ENCODE measurements at regions not wholly inside any gene's neighbourhood (a gene's known extent, or its start where the extent isn't known, plus 50 kb on each side); places are given as distances from the start of the nearest gene placed in this dataset.

DNA sequence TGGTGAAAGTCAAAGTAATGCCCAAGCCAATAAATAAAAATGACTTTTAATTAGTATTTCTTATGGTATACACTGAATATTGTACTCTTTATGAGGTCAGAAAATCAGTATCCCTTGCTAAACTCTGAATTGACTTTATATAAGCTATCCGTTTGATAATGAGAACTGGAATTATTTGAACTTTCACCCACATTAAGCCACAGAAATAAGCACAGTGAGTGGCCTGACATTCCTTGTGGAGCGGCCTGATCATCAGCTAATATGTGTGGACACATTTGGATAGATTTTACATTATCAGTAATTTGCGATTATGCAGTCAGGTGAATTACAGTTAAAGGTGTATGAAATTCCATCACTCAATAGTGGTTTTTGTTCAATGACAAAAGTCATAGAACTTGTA is 136.0 kb upstream of the CBLB start:
- TF ChIP-seq, protein P1, sequence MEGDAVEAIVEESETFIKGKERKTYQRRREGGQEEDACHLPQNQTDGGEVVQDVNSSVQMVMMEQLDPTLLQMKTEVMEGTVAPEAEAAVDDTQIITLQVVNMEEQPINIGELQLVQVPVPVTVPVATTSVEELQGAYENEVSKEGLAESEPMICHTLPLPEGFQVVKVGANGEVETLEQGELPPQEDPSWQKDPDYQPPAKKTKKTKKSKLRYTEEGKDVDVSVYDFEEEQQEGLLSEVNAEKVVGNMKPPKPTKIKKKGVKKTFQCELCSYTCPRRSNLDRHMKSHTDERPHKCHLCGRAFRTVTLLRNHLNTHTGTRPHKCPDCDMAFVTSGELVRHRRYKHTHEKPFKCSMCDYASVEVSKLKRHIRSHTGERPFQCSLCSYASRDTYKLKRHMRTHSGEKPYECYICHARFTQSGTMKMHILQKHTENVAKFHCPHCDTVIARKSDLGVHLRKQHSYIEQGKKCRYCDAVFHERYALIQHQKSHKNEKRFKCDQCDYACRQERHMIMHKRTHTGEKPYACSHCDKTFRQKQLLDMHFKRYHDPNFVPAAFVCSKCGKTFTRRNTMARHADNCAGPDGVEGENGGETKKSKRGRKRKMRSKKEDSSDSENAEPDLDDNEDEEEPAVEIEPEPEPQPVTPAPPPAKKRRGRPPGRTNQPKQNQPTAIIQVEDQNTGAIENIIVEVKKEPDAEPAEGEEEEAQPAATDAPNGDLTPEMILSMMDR (IDR thresholded peaks at IDR 0.05; ENCODE audit: low read depth, low read length) = no peak
- H3K4me3 ChIP-seq (ENCODE audit: low read depth, low read length) = no peak overlapping the region

DNA sequence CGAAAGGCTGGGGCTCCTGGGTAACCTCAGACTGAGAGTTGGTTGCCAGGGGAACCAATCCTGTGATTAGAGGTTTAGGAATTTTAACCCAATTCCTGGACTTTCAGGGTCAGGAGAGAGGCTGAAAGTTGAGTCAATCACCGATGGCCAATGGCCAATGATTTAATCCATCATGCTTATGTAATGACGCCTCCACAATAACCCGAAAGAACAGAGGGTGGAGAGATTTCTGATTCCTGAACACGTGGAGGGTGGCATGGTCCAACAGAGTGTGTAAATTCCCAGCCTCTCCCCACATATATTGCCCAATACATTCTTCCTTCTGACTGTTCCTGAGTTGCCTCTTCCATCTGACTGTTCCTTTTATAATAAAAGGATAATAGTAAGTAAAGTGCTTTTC is 137.2 kb upstream of the CBLB start:
- TF ChIP-seq, protein P1 (IDR thresholded peaks at IDR 0.05; ENCODE audit: low read depth, low read length) = no peak
- no peak overlapping the region for H3K4me3 ChIP-seq (ENCODE audit: low read depth, low read length)

DNA sequence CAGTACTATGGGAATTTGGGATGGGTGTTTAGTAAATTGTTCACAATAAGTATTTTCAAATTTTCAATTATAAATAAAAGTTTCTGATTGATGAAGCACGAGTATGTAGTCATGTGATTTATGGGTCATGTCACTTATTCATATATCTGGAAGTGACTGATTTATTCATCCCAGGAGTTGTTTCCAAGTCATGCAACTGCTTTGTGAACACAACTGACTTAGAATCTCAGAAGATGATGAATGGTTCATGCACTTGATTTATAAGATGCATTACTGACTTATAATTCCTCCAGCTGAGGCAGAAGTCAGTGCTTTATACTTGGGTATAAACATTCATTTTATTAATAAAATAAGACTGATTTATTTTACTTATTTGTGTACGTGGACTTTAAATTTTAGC is 137.8 kb upstream of the CBLB start:
- no peak overlapping the region for H3K4me3 ChIP-seq (ENCODE audit: low read depth, low read length)
- TF ChIP-seq, protein P1 (IDR thresholded peaks at IDR 0.05; ENCODE audit: low read depth, low read length) = no peak

DNA sequence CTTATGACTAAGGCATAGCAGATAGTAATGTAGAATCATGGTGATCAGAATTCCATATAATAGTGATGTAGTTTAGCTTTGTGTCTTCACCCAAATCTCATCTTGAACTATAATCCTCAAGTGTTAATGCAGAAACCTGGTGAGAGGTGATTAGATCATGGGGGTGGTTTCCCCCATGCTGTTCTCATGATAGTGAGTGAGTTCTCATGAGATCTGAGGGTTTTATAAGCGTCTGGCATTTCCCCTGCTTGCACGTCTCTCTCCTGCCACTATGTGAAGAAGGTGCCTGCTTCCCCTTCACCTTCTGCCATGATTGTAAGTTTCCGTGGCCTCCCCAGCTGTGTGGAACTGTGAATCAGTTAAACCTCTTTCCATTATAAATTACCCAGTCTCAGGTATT is 138.7 kb upstream of the CBLB start:
- no peak overlapping the region for H3K4me3 ChIP-seq (ENCODE audit: low read depth, low read length)
- TF ChIP-seq, protein P1 (IDR thresholded peaks at IDR 0.05; ENCODE audit: low read depth, low read length) = no peak

DNA sequence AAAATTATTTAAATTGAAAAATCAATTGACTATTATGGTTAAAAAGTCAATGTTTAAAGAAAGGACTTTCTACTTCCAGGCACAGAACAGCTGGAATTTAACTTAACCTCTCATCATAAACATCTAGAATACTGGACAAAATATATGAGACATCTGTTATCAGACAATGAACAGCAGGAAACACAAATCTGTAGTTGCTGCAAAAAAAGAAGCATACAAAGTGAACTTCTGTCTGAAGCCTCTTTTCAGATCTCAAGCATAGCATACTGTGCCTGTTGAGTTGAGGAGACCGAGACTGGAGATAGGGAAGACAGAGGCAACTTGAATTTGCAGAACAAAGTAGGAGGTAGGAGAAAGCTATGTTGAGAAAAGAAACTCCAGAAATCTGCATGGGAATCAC is 140.0 kb upstream of the CBLB start:
- no peak overlapping the region for H3K4me3 ChIP-seq (ENCODE audit: low read depth, low read length)
- TF ChIP-seq, protein P1 (IDR thresholded peaks at IDR 0.05; ENCODE audit: low read depth, low read length) = no peak

DNA sequence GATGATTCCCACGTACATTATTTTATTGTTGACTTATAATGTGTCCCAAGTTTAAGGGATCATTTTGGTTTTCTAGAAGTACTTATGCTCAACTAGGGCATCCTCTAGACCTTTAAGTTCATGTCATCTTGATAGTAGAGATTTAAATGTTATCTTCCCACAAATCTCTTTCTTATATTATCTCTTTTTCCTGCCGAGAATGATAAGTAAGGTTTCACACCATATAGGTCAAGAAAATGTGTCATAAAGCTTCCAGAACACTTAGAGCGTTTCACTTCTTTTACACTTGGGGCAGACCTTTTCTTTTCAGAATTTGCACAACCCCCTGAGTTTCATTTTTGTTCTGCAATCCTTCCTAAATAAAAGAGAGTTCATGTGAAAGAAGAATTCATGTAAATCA is 142.0 kb upstream of the CBLB start:
- no peak overlapping the region for H3K4me3 ChIP-seq (ENCODE audit: low read depth, low read length)
- TF ChIP-seq, protein P1 (IDR thresholded peaks at IDR 0.05; ENCODE audit: low read depth, low read length) = no peak

DNA sequence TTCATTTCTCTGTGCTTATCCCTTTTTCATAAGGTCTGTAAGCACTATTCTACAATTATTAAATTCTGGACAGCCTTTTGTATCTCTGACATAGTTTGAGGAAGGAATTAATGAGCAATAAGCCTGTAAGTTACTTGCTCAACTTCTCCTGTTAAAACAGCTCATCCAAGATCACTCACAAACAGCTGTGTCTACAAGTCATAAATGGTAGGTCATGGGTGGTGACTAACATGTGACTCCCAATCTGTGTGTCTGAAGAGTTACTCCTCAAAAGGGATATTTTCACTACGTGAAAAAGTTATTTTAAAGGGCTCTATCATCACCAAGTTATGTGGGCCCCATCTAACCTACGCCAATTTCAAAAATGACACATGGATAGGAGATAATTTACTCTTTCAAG is 145.2 kb upstream of the CBLB start:
- H3K4me3 ChIP-seq (ENCODE audit: low read depth, low read length) = no peak overlapping the region
- TF ChIP-seq, protein P1 (IDR thresholded peaks at IDR 0.05; ENCODE audit: low read depth, low read length) = no peak

Data from WI38 (cell line).